Anterior cingulate cortex (tissue), 58 donors: ENCODE measurements at regions not wholly inside any gene's neighbourhood (a gene's known extent, or its start where the extent isn't known, plus 50 kb on each side); places are given as distances from the start of the nearest gene placed in this dataset.
"Not testable (repeated sequence)": the region's sequence is repeated elsewhere in the genome, so short reads cannot be mapped to it uniquely, and the experiment has no call there.

ENCODE experiments used
- DNase-seq, 58 donors: peaks; one replicate each; lab custom pipeline; 2025; lab: John Stamatoyannopoulos, UW

- DNase-seq: no peak
These were observed 54.0 kb downstream of the RFPL4B start for GRCh38 chr6:112401083-112401482.

- peak in 1 of 58 donors; percentile 15 for DNase-seq
These were observed 60.0 kb downstream of the RFPL4B start for GRCh38 chr6:112407101-112407590.

GRCh38 chr6:112408522-112408921 is 61.4 kb downstream of the RFPL4B start:
- no peak for DNase-seq

- peak in 1 of 58 donors; percentile 2 for DNase-seq
These were observed 62.2 kb downstream of the RFPL4B start for GRCh38 chr6:112409311-112409710.

- DNase-seq: no peak
These were observed 66.7 kb downstream of the RFPL4B start for GRCh38 chr6:112413780-112414179.

- DNase-seq: no peak
These were observed 68.2 kb downstream of the RFPL4B start for GRCh38 chr6:112415366-112415765.

- DNase-seq: no peak
These were observed 69.7 kb downstream of the RFPL4B start for GRCh38 chr6:112416866-112417265.

GRCh38 chr6:112427011-112427410 is 79.9 kb downstream of the RFPL4B start:
- not testable (repeated sequence) for DNase-seq

GRCh38 chr6:112427499-112427898 is 80.4 kb downstream of the RFPL4B start:
- no peak for DNase-seq

- no peak for DNase-seq
These were observed 81.3 kb downstream of the RFPL4B start for GRCh38 chr6:112428477-112428876.

GRCh38 chr6:112429226-112429625 is 82.1 kb downstream of the RFPL4B start:
- no peak for DNase-seq

- DNase-seq: no peak
These were observed 84.7 kb downstream of the RFPL4B start for GRCh38 chr6:112431803-112432202.

- DNase-seq: no peak
These were observed 85.7 kb downstream of the RFPL4B start for GRCh38 chr6:112432853-112433252.

GRCh38 chr6:112433457-112433856 is 86.3 kb downstream of the RFPL4B start:
- DNase-seq: no peak

- no peak for DNase-seq
These were observed 87.8 kb downstream of the RFPL4B start for GRCh38 chr6:112434896-112435435.

GRCh38 chr6:112437058-112437457 is 89.9 kb downstream of the RFPL4B start:
- no peak for DNase-seq

GRCh38 chr6:112439010-112439409 is 91.9 kb downstream of the RFPL4B start:
- no peak for DNase-seq

GRCh38 chr6:112439432-112439831 is 92.3 kb downstream of the RFPL4B start:
- DNase-seq: no peak

- no peak for DNase-seq
These were observed 94.5 kb downstream of the RFPL4B start for GRCh38 chr6:112441607-112442006.

- DNase-seq: peak in 2 of 58 donors; percentile 1 to 31
These were observed 96.3 kb downstream of the RFPL4B start for GRCh38 chr6:112443179-112444065.

- not testable (repeated sequence) for DNase-seq
These were observed 101.7 kb downstream of the RFPL4B start for GRCh38 chr6:112448786-112449185.

GRCh38 chr6:112450663-112451062 is 103.5 kb downstream of the RFPL4B start:
- no peak for DNase-seq
